Stimulated activated effector memory CD8-positive, alpha-beta T cell treated with anti-CD3 and anti-CD28 coated beads, Interleukin-12 subunit alpha, Interleukin-12 subunit beta, amount 100 ng/mL, for 72 hours (primary cell): ENCODE measurements at regions not wholly inside any gene's neighbourhood (a gene's known extent, or its start where the extent isn't known, plus 50 kb on each side); places are given as distances from the start of the nearest gene placed in this dataset.
"Not testable (repeated sequence)": the region's sequence is repeated elsewhere in the genome, so short reads cannot be mapped to it uniquely, and the experiment has no call there.

Experiments
- ATAC-seq: fragments of 150-1000 bp; cut with Tn5 transposase; 2 replicates; pipeline ENCODE4 v1.10.0; 2021
- DNase-seq, 2 donors: peaks; one replicate each; pipeline ENCODE4 v3.0.0; 2021 to 2022; ENCODE audit warnings: low spot score in 2 of 2
- H3K27ac Mint-ChIP-seq: one replicate; pipeline ENCODE4 v1.8.0; 2022; ENCODE audit warnings: mild to moderate bottlenecking, mixed read lengths
- H3K36me3 Mint-ChIP-seq: one replicate; pipeline ENCODE4 v1.8.0; 2022; ENCODE audit warnings: mild to moderate bottlenecking, mixed read lengths
- H3K4me1 Mint-ChIP-seq: one replicate; pipeline ENCODE4 v1.8.0; 2022; ENCODE audit warnings: mixed read lengths
- H3K4me3 Mint-ChIP-seq: one replicate; pipeline ENCODE4 v1.8.0; 2022; ENCODE audit warnings: mild to moderate bottlenecking, mixed read lengths
- H3K9me3 Mint-ChIP-seq: one replicate; pipeline ENCODE4 v1.8.0; 2022; ENCODE audit warnings: mixed read lengths

GRCh38 chrY:19465809-19466208, 278.7 kb downstream of the KDM5D start:
- Mint-ChIP-seq H3K36me3 (no peaks in the 10 kb centered on the region), H3K27ac (peak overlapping the region; percentile 64), H3K4me3 (no peak overlapping the region), H3K9me3 (no peaks in the 10 kb centered on the region), H3K4me1 (peaks cover 9% of the 10 kb centered on the region)
- no peak for ATAC-seq
- no peak for DNase-seq

- no peak for DNase-seq
- Mint-ChIP-seq H3K36me3 (peaks cover 4% of the 10 kb centered on the region), H3K4me1 (no peaks in the 10 kb centered on the region), H3K27ac (no peak overlapping the region), H3K9me3 (peaks cover 4% of the 10 kb centered on the region), H3K4me3 (no peak overlapping the region)
- peak; percentile 53 for ATAC-seq
These were observed 287.6 kb downstream of the KDM5D start for GRCh38 chrY:19456855-19457448.

- peak; percentile 47 for ATAC-seq
- H3K4me1 Mint-ChIP-seq, result peaks cover 8% of the 10 kb centered on the region
- H3K4me3 Mint-ChIP-seq, result no peak overlapping the region
- no peak overlapping the region for H3K27ac Mint-ChIP-seq
- no peaks in the 10 kb centered on the region for H3K36me3 Mint-ChIP-seq
- H3K9me3 Mint-ChIP-seq, result no peaks in the 10 kb centered on the region
- peak in 1 of 2 donors; percentile 2 for DNase-seq
These were observed 311.5 kb downstream of the KDM5D start for GRCh38 chrY:19433059-19433458.

- Mint-ChIP-seq H3K9me3 (no peaks in the 10 kb centered on the region), H3K27ac (no peak overlapping the region), H3K36me3 (no peaks in the 10 kb centered on the region), H3K4me3 (no peak overlapping the region), H3K4me1 (peaks cover under 1% of the 10 kb centered on the region)
- ATAC-seq (no peak), DNase-seq (no peak)
These were observed 316.6 kb downstream of the KDM5D start for GRCh38 chrY:19427736-19428518.

GRCh38 chrY:19427191-19427590, 317.3 kb downstream of the KDM5D start:
- not testable (repeated sequence) for H3K4me3 Mint-ChIP-seq, H3K4me1 Mint-ChIP-seq, ATAC-seq, H3K27ac Mint-ChIP-seq, H3K36me3 Mint-ChIP-seq, H3K9me3 Mint-ChIP-seq, DNase-seq

- no peaks in the 10 kb centered on the region for H3K9me3 Mint-ChIP-seq
- no peaks in the 10 kb centered on the region for H3K36me3 Mint-ChIP-seq
- no peak overlapping the region for H3K27ac Mint-ChIP-seq
- DNase-seq (no peak), ATAC-seq (no peak)
- no peak overlapping the region for H3K4me3 Mint-ChIP-seq
- no peaks in the 10 kb centered on the region for H3K4me1 Mint-ChIP-seq
These were observed 333.4 kb downstream of the KDM5D start for GRCh38 chrY:19410980-19411766.

- H3K4me1 Mint-ChIP-seq, result no peaks in the 10 kb centered on the region
- ATAC-seq (no peak), DNase-seq (no peak)
- no peaks in the 10 kb centered on the region for H3K36me3 Mint-ChIP-seq
- H3K9me3 Mint-ChIP-seq, result no peaks in the 10 kb centered on the region
- H3K4me3 Mint-ChIP-seq, result no peak overlapping the region
- H3K27ac Mint-ChIP-seq, result no peak overlapping the region
These were observed 338.3 kb downstream of the KDM5D start for GRCh38 chrY:19406246-19406645.

- H3K4me1 Mint-ChIP-seq, result no peaks in the 10 kb centered on the region
- H3K27ac Mint-ChIP-seq, result no peak overlapping the region
These were observed 338.9 kb downstream of the KDM5D start for GRCh38 chrY:19405598-19405997.

GRCh38 chrY:19392876-19393275, 351.6 kb downstream of the KDM5D start:
- Mint-ChIP-seq H3K4me3 (peak overlapping the region; percentile 6), H3K27ac (no peak overlapping the region), H3K9me3 (no peaks in the 10 kb centered on the region), H3K4me1 (peaks cover 7% of the 10 kb centered on the region), H3K36me3 (no peaks in the 10 kb centered on the region)
- ATAC-seq (no peak), DNase-seq (no peak)

More at GRCh38 chrY:19405598-19405997, 338.9 kb downstream of the KDM5D start:
- H3K4me3 Mint-ChIP-seq, result no peak overlapping the region
- H3K36me3 Mint-ChIP-seq, result no peaks in the 10 kb centered on the region
- H3K9me3 Mint-ChIP-seq, result no peaks in the 10 kb centered on the region
- ATAC-seq, result no peak
- no peak for DNase-seq

- Mint-ChIP-seq H3K4me3 (no peak overlapping the region), H3K4me1 (peaks cover 7% of the 10 kb centered on the region), H3K9me3 (no peaks in the 10 kb centered on the region), H3K27ac (no peak overlapping the region), H3K36me3 (no peaks in the 10 kb centered on the region)
- no peak for DNase-seq
- ATAC-seq, result no peak
These were observed 352.6 kb downstream of the KDM5D start for GRCh38 chrY:19391922-19392321.

- Mint-ChIP-seq H3K36me3 (no peaks in the 10 kb centered on the region), H3K27ac (no peak overlapping the region), H3K4me3 (no peak overlapping the region), H3K9me3 (no peaks in the 10 kb centered on the region), H3K4me1 (no peaks in the 10 kb centered on the region)
- DNase-seq, result no peak
- no peak for ATAC-seq
These were observed 379.2 kb downstream of the KDM5D start for GRCh38 chrY:19365321-19365720.

- ATAC-seq (no peak), DNase-seq (no peak)
- no peaks in the 10 kb centered on the region for H3K9me3 Mint-ChIP-seq
These were observed 387.3 kb downstream of the KDM5D start for GRCh38 chrY:19357249-19357648.

GRCh38 chrY:19356735-19357134, 387.8 kb downstream of the KDM5D start:
- ATAC-seq, result peak; percentile 16
- H3K4me1 Mint-ChIP-seq, result no peaks in the 10 kb centered on the region
- no peaks in the 10 kb centered on the region for H3K9me3 Mint-ChIP-seq
- no peaks in the 10 kb centered on the region for H3K36me3 Mint-ChIP-seq
- DNase-seq, result no peak
- H3K27ac Mint-ChIP-seq, result no peak overlapping the region
- no peak overlapping the region for H3K4me3 Mint-ChIP-seq

More at GRCh38 chrY:19357249-19357648, 387.3 kb downstream of the KDM5D start:
- Mint-ChIP-seq H3K36me3 (no peaks in the 10 kb centered on the region), H3K4me1 (no peaks in the 10 kb centered on the region), H3K27ac (no peak overlapping the region), H3K4me3 (no peak overlapping the region)

- Mint-ChIP-seq H3K36me3 (no peaks in the 10 kb centered on the region), H3K4me3 (no peak overlapping the region), H3K9me3 (no peaks in the 10 kb centered on the region), H3K27ac (no peak overlapping the region), H3K4me1 (no peaks in the 10 kb centered on the region)
- ATAC-seq (no peak), DNase-seq (no peak)
These were observed 389.7 kb downstream of the KDM5D start for GRCh38 chrY:19354857-19355173.

- Mint-ChIP-seq H3K36me3 (no peaks in the 10 kb centered on the region), H3K27ac (no peak overlapping the region), H3K4me3 (no peak overlapping the region), H3K4me1 (no peaks in the 10 kb centered on the region), H3K9me3 (no peaks in the 10 kb centered on the region)
- DNase-seq (no peak), ATAC-seq (no peak)
These were observed 390.3 kb downstream of the KDM5D start for GRCh38 chrY:19354061-19354856.
